DMS153 treated with DMSO at 0.1 percent for 48 hours (cell line): ENCODE measurements at regions not wholly inside any gene's neighbourhood (a gene's known extent, or its start where the extent isn't known, plus 50 kb on each side); places are given as distances from the start of the nearest gene placed in this dataset.
"Not testable (repeated sequence)": the region's sequence is repeated elsewhere in the genome, so short reads cannot be mapped to it uniquely, and the experiment has no call there.

Source experiments
- DNase-seq: peaks from one replicate; lab custom pipeline; 2025; ENCODE audit not compliant: unreplicated experiment; lab: John Stamatoyannopoulos, UW

- no peak for DNase-seq
These were observed 122.9 kb upstream of the SMURF2 start for GRCh38 chr17:64785011-64785421.

GRCh38 chr17:64784353-64785010 is 122.4 kb upstream of the SMURF2 start:
- no peak for DNase-seq

GRCh38 chr17:64783556-64784352 is 121.6 kb upstream of the SMURF2 start:
- no peak for DNase-seq

GRCh38 chr17:64783031-64783461 is 120.9 kb upstream of the SMURF2 start:
- DNase-seq = no peak

- no peak for DNase-seq
These were observed 119.9 kb upstream of the SMURF2 start for GRCh38 chr17:64781810-64782555.

- peak; percentile 5 for DNase-seq
These were observed 119.1 kb upstream of the SMURF2 start for GRCh38 chr17:64781014-64781756.

- peak; percentile 44 for DNase-seq
These were observed 118.2 kb upstream of the SMURF2 start for GRCh38 chr17:64780096-64781013.

GRCh38 chr17:64779376-64780095 is 117.4 kb upstream of the SMURF2 start:
- DNase-seq = peak; percentile 25

GRCh38 chr17:64779098-64779375 is 116.9 kb upstream of the SMURF2 start:
- DNase-seq = not testable (repeated sequence)

GRCh38 chr17:64778240-64779097 is 116.4 kb upstream of the SMURF2 start:
- DNase-seq = peak; percentile 4

GRCh38 chr17:64777415-64778239 is 115.5 kb upstream of the SMURF2 start:
- no peak for DNase-seq

GRCh38 chr17:64776720-64777414 is 114.8 kb upstream of the SMURF2 start:
- DNase-seq = peak; percentile 86

- no peak for DNase-seq
These were observed 113.8 kb upstream of the SMURF2 start for GRCh38 chr17:64775701-64776570.

- DNase-seq = no peak
These were observed 112.9 kb upstream of the SMURF2 start for GRCh38 chr17:64774888-64775540.

- peak; percentile 66 for DNase-seq
These were observed 112.0 kb upstream of the SMURF2 start for GRCh38 chr17:64773836-64774761.
